ENCODE measurements at regions not wholly inside any gene's neighbourhood (a gene's known extent, or its start where the extent isn't known, plus 50 kb on each side); places are given as distances from the start of the nearest gene placed in this dataset.

- Histone ChIP-seq H3K4me1 (ENCODE audit: control insufficient read depth in 1 of 2, insufficient read depth in 2 of 2, low read length in 2 of 2) (no peaks in the 10 kb centered on the region), H3K27ac (ENCODE audit: low read length) (no peak overlapping the region), H3K27me3 (ENCODE audit: low read depth, low read length) (no peaks in the 10 kb centered on the region), H3K9me3 (ENCODE audit: control insufficient read depth in 1 of 2, low read length in 2 of 2) (no peaks in the 10 kb centered on the region), H3K4me3 (ENCODE audit: low read depth in 1 of 2, low read length in 2 of 2) (no peak overlapping the region), H3K36me3 (ENCODE audit: control insufficient read depth in 1 of 2, insufficient read depth in 2 of 2, low read length in 2 of 2) (no peaks in the 10 kb centered on the region)
These were observed 101.4 kb upstream of the CXCR4 start for GRCh38 chr2:136219341-136219740.

- Histone ChIP-seq H3K27me3 (ENCODE audit: low read depth, low read length) (no peaks in the 10 kb centered on the region), H3K36me3 (ENCODE audit: control insufficient read depth in 1 of 2, insufficient read depth in 2 of 2, low read length in 2 of 2) (no peaks in the 10 kb centered on the region), H3K9me3 (ENCODE audit: control insufficient read depth in 1 of 2, low read length in 2 of 2) (no peaks in the 10 kb centered on the region), H3K27ac (ENCODE audit: low read length) (no peak overlapping the region), H3K4me3 (ENCODE audit: low read depth in 1 of 2, low read length in 2 of 2) (no peak overlapping the region), H3K4me1 (ENCODE audit: control insufficient read depth in 1 of 2, insufficient read depth in 2 of 2, low read length in 2 of 2) (no peaks in the 10 kb centered on the region)
These were observed 100.0 kb upstream of the CXCR4 start for GRCh38 chr2:136217996-136218395.

- H3K36me3 ChIP-seq (ENCODE audit: control insufficient read depth in 1 of 2, insufficient read depth in 2 of 2, low read length in 2 of 2), result no peaks in the 10 kb centered on the region
- H3K4me1 ChIP-seq (ENCODE audit: control insufficient read depth in 1 of 2, insufficient read depth in 2 of 2, low read length in 2 of 2), result no peaks in the 10 kb centered on the region
- no peaks in the 10 kb centered on the region for H3K9me3 ChIP-seq (ENCODE audit: control insufficient read depth in 1 of 2, low read length in 2 of 2)
- no peaks in the 10 kb centered on the region for H3K27me3 ChIP-seq (ENCODE audit: low read depth, low read length)
- H3K4me3 ChIP-seq (ENCODE audit: low read depth in 1 of 2, low read length in 2 of 2), result no peak overlapping the region
- no peak overlapping the region for H3K27ac ChIP-seq (ENCODE audit: low read length)
These were observed 98.0 kb upstream of the CXCR4 start for GRCh38 chr2:136215908-136216472.

- Histone ChIP-seq H3K4me1 (ENCODE audit: control insufficient read depth in 1 of 2, insufficient read depth in 2 of 2, low read length in 2 of 2) (no peaks in the 10 kb centered on the region), H3K27me3 (ENCODE audit: low read depth, low read length) (no peaks in the 10 kb centered on the region), H3K27ac (ENCODE audit: low read length) (no peak overlapping the region)
These were observed 97.5 kb upstream of the CXCR4 start for GRCh38 chr2:136215449-136215848.

GRCh38 chr2:136214307-136215200 is 96.6 kb upstream of the CXCR4 start:
- Histone ChIP-seq H3K36me3 (ENCODE audit: control insufficient read depth in 1 of 2, insufficient read depth in 2 of 2, low read length in 2 of 2) (no peaks in the 10 kb centered on the region), H3K27me3 (ENCODE audit: low read depth, low read length) (no peaks in the 10 kb centered on the region), H3K4me3 (ENCODE audit: low read depth in 1 of 2, low read length in 2 of 2) (no peak overlapping the region), H3K9me3 (ENCODE audit: control insufficient read depth in 1 of 2, low read length in 2 of 2) (no peaks in the 10 kb centered on the region), H3K4me1 (ENCODE audit: control insufficient read depth in 1 of 2, insufficient read depth in 2 of 2, low read length in 2 of 2) (no peaks in the 10 kb centered on the region), H3K27ac (ENCODE audit: low read length) (no peak overlapping the region)

More at GRCh38 chr2:136215449-136215848, 97.5 kb upstream of the CXCR4 start:
- H3K9me3 ChIP-seq (ENCODE audit: control insufficient read depth in 1 of 2, low read length in 2 of 2), result no peaks in the 10 kb centered on the region
- no peak overlapping the region for H3K4me3 ChIP-seq (ENCODE audit: low read depth in 1 of 2, low read length in 2 of 2)
- no peaks in the 10 kb centered on the region for H3K36me3 ChIP-seq (ENCODE audit: control insufficient read depth in 1 of 2, insufficient read depth in 2 of 2, low read length in 2 of 2)

GRCh38 chr2:136213836-136214235 is 95.9 kb upstream of the CXCR4 start:
- H3K27ac ChIP-seq (ENCODE audit: low read length), result no peak overlapping the region
- H3K4me1 ChIP-seq (ENCODE audit: control insufficient read depth in 1 of 2, insufficient read depth in 2 of 2, low read length in 2 of 2), result no peaks in the 10 kb centered on the region

GRCh38 chr2:136212426-136213378 is 94.8 kb upstream of the CXCR4 start:
- Histone ChIP-seq H3K4me3 (ENCODE audit: low read depth in 1 of 2, low read length in 2 of 2) (no peak overlapping the region), H3K27ac (ENCODE audit: low read length) (no peak overlapping the region), H3K4me1 (ENCODE audit: control insufficient read depth in 1 of 2, insufficient read depth in 2 of 2, low read length in 2 of 2) (no peaks in the 10 kb centered on the region), H3K9me3 (ENCODE audit: control insufficient read depth in 1 of 2, low read length in 2 of 2) (no peaks in the 10 kb centered on the region), H3K27me3 (ENCODE audit: low read depth, low read length) (no peaks in the 10 kb centered on the region), H3K36me3 (ENCODE audit: control insufficient read depth in 1 of 2, insufficient read depth in 2 of 2, low read length in 2 of 2) (no peaks in the 10 kb centered on the region)

More at GRCh38 chr2:136213836-136214235, 95.9 kb upstream of the CXCR4 start:
- no peak overlapping the region for H3K4me3 ChIP-seq (ENCODE audit: low read depth in 1 of 2, low read length in 2 of 2)
- H3K9me3 ChIP-seq (ENCODE audit: control insufficient read depth in 1 of 2, low read length in 2 of 2), result no peaks in the 10 kb centered on the region
- H3K27me3 ChIP-seq (ENCODE audit: low read depth, low read length), result no peaks in the 10 kb centered on the region
- no peaks in the 10 kb centered on the region for H3K36me3 ChIP-seq (ENCODE audit: control insufficient read depth in 1 of 2, insufficient read depth in 2 of 2, low read length in 2 of 2)

- Histone ChIP-seq H3K4me3 (ENCODE audit: low read depth in 1 of 2, low read length in 2 of 2) (no peak overlapping the region), H3K36me3 (ENCODE audit: control insufficient read depth in 1 of 2, insufficient read depth in 2 of 2, low read length in 2 of 2) (no peaks in the 10 kb centered on the region), H3K4me1 (ENCODE audit: control insufficient read depth in 1 of 2, insufficient read depth in 2 of 2, low read length in 2 of 2) (no peaks in the 10 kb centered on the region), H3K27me3 (ENCODE audit: low read depth, low read length) (no peaks in the 10 kb centered on the region), H3K9me3 (ENCODE audit: control insufficient read depth in 1 of 2, low read length in 2 of 2) (no peaks in the 10 kb centered on the region), H3K27ac (ENCODE audit: low read length) (no peak overlapping the region)
These were observed 93.8 kb upstream of the CXCR4 start for GRCh38 chr2:136211701-136212100.

- H3K27me3 ChIP-seq (ENCODE audit: low read depth, low read length), result no peaks in the 10 kb centered on the region
- no peaks in the 10 kb centered on the region for H3K9me3 ChIP-seq (ENCODE audit: control insufficient read depth in 1 of 2, low read length in 2 of 2)
- H3K4me3 ChIP-seq (ENCODE audit: low read depth in 1 of 2, low read length in 2 of 2), result no peak overlapping the region
- no peak overlapping the region for H3K27ac ChIP-seq (ENCODE audit: low read length)
- no peaks in the 10 kb centered on the region for H3K36me3 ChIP-seq (ENCODE audit: control insufficient read depth in 1 of 2, insufficient read depth in 2 of 2, low read length in 2 of 2)
- H3K4me1 ChIP-seq (ENCODE audit: control insufficient read depth in 1 of 2, insufficient read depth in 2 of 2, low read length in 2 of 2), result no peaks in the 10 kb centered on the region
These were observed 92.9 kb upstream of the CXCR4 start for GRCh38 chr2:136210822-136211221.

GRCh38 chr2:136210455-136210805 is 92.5 kb upstream of the CXCR4 start:
- no peaks in the 10 kb centered on the region for H3K36me3 ChIP-seq (ENCODE audit: control insufficient read depth in 1 of 2, insufficient read depth in 2 of 2, low read length in 2 of 2)
- H3K4me1 ChIP-seq (ENCODE audit: control insufficient read depth in 1 of 2, insufficient read depth in 2 of 2, low read length in 2 of 2), result no peaks in the 10 kb centered on the region

More at GRCh38 chr2:136210455-136210805, 92.5 kb upstream of the CXCR4 start:
- Histone ChIP-seq H3K27ac (ENCODE audit: low read length) (no peak overlapping the region), H3K9me3 (ENCODE audit: control insufficient read depth in 1 of 2, low read length in 2 of 2) (no peaks in the 10 kb centered on the region), H3K4me3 (ENCODE audit: low read depth in 1 of 2, low read length in 2 of 2) (no peak overlapping the region), H3K27me3 (ENCODE audit: low read depth, low read length) (no peaks in the 10 kb centered on the region)
